Hematopoietic multipotent progenitor cell treated with erythropoietin and hydrocortisone succinate and interleukin-3 and kit ligand, for 6 days (in vitro differentiated cells): ENCODE measurements at regions not wholly inside any gene's neighbourhood (a gene's known extent, or its start where the extent isn't known, plus 50 kb on each side); places are given as distances from the start of the nearest gene placed in this dataset.
"Not testable (repeated sequence)": the region's sequence is repeated elsewhere in the genome, so short reads cannot be mapped to it uniquely, and the experiment has no call there.

ENCODE experiments used
- DNase-seq: peaks from one replicate; pipeline ENCODE4 v3.0.0-alpha.2; 2015

DNA sequence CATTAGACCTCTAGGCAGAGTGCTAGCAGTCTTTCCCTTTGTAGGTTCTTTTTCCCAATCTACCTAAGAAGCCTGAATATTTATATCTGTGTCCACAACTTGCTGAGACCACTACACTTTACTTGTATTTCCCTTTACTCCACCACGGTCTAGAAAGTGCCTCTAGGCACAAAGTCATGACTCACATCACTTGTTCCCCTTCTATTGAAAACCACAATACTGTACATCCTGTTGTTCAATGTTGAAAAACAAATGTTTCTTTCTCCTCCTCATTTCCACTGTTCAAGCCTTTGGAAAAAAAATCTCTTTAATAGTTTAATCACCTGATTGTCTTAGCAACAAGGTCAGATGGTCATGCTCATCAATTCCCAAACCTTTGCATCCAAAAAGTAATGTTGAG lies 326.7 kb downstream of the GUCY2F start:
- no peak for DNase-seq

DNA sequence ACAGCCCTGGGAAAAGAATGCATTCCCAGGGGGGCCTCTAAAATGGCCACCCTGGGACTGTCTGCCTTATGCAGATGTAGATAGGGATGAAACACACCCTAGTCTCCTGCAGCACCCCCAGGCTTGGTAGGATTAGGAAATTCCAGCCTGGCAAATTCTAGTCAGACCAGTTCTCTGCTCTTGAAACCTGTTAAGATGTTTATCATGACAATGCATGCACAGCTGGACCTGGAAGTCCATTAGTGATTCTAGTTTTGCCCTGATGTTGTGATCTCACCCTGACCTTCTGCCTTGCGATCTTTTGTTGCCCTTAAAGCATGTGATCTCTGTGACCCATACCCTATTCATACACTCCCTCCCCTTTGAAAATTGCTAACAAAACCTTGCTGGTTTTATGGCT lies 337.7 kb downstream of the GUCY2F start:
- not testable (repeated sequence) for DNase-seq

DNA sequence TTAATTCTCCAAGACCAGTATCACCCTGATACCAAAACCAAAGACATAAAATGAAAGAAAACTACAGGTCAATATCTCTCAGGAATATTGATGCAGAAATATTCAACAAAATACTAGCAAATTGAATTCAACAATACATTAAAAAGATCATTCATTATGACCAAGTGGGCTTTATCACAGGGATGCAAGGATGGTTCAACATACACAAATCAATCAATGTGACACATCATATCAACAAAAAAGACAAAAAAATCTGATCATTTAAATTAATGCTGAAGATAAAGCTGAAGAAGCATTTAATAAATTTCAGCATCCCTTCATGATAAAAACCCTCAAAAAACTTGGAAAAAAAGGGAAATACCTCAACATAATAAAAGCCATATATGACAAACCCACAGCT lies 341.4 kb downstream of the GUCY2F start:
- no peak for DNase-seq

DNA sequence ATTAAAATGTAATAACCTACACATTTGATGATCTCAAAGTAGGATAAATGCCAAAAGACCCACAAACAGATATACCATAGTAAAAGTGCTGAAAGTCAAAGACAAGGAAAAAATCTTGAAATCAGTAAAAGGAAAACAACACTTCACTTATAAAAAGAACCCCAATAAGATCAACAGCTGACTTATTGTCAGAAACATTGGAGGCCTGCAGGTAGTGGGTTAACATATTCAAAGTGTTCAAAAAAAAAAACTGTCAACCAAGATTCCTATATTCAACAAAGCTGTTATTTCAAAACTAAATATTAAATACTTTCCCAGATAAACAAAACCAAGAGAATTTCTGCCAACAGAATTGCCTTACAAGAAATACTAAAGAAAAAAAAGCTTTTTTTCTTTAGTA lies 347.1 kb downstream of the GUCY2F start:
- DNase-seq, result no peak

DNA sequence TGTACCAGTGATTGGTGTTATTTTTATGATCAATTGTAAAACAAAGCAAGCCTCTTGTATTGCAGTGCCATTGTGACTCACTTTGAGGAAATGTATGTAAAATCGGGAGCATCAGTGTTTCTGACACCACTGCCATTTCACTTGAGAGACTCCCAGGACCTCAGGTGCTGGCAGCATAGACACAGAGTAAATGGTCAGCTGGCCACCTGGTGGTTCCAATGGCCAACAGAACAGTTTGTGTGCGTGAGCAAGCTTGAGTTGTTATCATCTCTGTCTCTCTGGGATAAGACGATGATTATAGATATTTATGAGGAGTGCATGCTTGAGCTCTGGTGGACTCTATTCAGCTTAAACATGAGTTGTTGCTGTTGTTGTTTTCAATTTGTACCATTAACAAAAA lies 356.6 kb downstream of the GUCY2F start:
- no peak for DNase-seq

DNA sequence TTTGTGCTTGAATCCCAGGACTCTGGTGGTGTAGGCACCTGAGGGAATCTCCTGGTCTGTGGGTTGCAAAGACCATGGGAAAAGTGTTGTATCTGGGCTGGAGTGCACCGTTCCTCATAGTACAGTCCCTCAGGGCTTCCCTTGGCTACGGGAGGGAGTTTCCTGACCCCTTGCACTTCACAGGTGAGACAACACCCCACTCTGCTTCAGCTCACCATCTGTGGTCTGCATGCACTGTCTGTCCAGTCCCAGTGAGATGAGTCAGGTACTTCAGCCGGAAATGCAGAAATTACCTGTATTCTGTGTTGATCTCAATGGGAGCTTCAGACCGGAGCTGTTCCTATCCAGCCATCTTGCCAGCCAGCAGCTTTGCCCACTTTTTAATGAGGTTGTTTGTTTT lies 353.0 kb upstream of the IRS4 start:
- no peak for DNase-seq

DNA sequence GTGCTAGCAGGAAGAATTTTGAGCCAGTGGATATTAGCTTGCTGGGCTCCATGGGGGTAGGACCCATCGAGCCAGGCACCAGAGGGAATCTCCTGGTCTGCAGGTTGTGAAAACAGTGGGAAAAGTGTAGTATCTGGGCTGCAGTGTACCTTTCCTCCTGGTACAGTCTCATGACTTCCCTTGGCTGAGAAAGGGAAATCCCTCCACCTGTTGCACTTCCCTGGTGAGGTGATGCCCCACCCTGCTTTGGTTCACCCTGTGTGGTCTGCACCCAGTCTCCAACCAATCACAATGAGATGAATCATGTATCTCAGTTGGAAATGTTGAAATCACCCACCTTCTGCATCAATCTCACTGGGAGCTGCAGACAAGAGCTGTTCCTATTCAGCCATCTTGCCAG lies 341.4 kb upstream of the IRS4 start:
- DNase-seq, result no peak

DNA sequence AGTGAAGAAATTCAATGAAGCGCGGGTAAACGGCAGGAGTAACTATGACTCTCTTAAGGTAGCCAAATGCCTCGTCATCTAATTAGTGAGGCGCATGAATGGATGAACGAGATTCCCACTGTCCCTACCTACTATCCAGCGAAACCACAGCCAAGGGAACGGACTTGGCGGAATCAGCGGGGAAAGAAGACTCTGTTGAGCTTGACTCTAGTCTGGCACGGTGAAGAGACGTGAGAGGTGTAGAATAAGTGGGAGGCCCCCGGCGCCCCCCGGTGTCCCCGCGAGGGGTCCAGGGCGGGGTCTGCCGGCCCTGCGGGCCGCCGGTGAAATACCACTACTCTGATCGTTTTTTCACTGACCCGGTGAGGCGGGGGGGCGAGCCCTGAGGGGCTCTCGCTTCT lies 317.8 kb upstream of the IRS4 start:
- DNase-seq, result not testable (repeated sequence)

DNA sequence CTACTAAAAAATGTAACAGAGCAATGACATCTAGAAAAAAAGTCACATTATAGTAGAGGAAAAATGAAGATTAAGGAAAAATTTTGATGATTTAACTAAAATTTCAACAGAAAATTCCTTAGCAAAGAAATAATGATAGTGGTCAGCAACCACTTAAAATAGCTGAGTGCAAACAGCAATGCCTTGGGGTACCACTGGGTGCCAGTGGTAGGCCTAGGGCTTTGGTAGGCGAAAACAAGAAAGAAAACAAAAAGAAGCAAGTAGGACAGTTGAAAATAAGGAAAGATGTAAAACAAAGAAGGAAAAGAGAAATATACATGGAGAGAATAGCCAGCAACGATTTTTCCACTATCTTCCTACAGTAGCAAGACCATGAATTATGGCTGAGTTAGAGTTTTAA lies 313.5 kb upstream of the IRS4 start:
- DNase-seq, result no peak

DNA sequence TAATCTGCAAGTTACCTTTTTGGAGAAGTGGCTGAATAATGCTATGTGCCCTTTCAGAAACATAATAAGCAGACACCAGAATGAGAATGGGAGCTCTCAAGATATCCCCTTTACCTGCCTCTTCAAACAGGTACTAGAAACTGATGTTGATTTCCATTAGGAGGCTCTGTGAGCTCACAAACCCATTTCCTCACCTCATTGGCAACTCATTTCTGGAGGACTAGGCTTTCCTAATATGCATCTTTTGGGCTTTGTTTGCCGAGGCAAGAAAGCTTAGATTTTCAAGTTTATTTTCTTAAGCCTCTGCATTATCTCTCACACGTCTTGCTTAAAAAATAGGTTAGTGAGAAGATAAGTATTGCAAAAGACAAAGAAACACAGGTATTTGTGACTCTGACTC lies 313.1 kb upstream of the IRS4 start:
- DNase-seq, result no peak

DNA sequence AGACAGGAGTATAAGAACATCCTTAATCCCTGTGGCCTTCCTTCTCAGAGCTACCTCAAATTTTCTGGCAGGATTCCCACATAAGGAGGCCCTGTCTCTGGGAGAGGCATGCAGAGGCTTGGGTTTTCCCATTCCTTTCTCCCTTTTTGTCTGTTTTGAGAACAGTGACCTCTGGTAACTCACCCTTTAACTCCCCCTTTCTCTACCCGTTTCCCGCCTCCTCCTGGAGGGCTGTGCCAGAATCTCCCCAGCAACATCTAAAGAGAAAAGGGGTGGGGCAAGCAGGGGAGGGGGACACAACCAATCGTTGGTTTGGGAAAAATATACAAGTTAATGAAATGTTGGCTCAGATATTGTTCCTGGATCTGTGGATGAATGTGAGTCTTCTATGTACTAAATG lies 303.7 kb upstream of the IRS4 start:
- no peak for DNase-seq

DNA sequence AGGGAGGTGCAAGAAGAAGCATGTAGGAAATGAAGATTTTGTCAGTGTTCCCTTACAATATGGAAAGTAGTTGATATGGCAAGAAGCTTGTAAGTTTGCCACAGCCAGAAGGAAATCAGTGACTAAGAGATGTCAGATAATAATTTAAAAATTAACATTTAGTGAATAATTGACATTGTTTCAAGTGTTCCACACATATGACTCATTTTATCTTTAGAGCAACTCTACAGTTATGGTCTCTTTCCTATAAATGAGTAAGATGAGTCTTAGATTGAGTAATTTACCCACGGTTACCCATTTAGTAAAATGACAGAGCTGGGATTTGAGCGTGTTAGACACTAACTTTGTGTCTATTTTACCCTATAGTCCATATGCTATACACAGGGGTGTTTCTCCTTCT lies 300.3 kb upstream of the IRS4 start:
- DNase-seq, result no peak

DNA sequence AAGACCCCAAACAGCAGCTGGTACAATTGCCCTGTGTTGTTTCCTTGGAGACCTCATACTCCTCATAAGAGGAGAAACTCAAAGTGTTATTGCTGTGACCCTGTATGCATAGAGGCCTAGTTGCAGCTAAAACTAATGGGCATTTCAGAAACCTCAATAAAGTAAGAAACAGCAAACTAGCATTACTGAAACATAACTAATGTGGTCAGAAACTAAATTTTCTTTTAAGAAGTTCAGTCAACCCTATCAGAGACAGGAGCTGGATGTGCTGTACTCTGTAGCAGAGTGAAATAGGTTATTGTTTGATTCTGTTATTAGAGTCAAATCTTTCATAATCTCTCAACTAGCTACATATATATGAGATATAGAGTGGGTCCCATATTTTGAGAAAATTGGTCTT lies 257.5 kb upstream of the IRS4 start:
- no peak for DNase-seq

DNA sequence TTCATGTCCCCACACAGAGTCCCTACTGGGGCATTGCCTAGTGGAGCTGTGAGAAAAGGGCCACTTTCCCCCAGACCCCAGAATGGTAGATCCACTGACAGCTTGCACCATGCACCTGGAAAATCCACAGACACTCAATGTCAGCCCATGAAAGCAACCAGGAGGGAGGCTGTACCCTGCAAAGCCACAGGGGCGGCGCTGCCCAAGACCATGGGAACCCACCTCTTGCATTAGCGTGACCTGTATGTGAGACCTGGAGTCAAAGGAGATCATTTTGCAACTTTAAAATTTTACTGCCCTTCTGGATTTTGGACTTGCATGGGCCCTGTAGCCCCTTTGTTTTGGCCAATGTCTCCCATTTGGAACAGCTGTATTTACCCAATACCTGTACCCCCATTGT lies 236.5 kb upstream of the IRS4 start:
- DNase-seq, result not testable (repeated sequence)

DNA sequence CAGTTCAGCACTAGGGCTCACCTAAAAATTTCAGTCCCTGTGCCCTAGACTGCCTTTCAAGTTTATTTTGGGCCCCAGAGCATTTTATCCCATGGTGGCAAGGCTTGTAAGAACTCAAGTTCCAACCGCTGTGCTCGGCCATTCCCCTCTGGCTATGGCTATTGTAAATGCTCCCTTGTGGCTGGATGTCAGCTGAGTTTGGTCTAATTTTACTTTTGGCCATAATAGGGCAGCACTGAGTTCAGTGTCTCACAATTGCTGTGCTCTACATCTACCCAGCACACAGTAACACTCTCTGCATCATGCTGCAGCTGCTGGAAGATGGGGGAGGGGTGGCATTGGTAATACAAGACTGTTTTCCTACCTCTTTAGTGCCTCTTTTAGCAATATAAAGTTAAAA lies 210.8 kb upstream of the IRS4 start:
- no peak for DNase-seq

DNA sequence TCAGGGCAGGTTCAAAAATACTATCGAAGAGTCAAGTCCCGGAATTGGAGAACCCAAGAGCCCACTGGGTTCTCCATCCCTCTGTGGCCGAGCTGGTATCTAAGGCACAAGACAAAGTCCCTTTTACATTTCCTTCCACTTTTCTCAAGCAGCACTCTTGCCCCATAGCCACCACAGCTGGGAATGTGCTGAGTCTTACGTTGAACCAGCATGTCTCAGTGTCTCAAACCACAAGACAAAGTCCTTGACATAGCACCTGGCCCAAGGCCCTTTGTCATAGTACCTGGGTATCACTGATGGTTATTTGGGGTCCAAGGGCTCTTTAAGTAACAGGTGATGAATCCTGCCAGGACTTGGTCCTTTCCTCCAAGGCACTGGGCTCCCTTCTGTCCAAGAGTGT lies 210.2 kb upstream of the IRS4 start:
- no peak for DNase-seq

DNA sequence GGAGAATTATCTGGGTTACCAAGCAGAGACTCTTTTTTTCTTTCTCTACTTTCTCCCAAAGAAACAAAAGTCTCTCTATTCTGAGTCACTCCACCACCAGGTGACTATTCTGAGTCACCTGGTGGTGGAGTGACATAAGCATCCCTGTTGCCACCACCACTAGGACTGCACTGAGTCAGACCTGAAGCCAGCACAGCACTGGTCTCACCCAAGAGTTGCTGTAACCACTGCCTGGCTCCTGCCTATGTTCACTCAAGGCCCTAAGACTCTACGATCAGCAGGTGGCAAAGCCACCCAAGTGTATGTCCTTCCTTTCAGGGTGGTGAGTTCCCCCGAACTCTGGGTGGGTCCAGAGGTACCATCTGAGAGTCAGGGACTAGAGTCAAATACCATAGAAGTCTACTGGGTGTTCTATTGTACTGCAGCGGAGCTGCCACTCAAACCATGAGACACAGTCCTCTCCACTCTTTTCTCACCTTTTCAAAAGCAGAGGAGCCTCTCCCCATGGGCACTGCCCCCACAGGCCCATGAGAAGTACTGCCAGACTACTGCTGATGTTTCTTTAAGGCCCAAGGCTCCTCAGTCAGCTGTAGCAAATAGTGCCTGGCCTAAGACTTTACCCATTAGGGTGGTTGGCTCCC lies 209.6 kb upstream of the IRS4 start:
- DNase-seq, result no peak

DNA sequence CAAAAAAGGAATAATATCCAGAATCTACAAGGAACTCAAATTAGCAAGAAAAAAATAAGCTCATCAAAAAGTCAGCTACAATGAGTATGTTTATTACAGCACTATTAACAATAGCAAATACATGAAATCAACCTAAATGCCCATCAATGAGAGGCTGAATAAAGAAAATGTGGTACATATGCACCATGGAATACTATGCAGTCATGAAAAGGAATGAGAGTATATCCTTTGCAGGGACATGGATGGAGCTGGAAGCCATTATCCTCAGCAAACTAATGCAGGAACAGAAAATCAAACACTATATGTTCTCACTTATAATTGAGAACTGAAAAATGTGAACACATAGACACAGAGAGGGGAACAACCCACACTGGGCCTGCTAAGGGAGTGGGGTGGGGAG lies 178.4 kb upstream of the IRS4 start:
- no peak for DNase-seq

DNA sequence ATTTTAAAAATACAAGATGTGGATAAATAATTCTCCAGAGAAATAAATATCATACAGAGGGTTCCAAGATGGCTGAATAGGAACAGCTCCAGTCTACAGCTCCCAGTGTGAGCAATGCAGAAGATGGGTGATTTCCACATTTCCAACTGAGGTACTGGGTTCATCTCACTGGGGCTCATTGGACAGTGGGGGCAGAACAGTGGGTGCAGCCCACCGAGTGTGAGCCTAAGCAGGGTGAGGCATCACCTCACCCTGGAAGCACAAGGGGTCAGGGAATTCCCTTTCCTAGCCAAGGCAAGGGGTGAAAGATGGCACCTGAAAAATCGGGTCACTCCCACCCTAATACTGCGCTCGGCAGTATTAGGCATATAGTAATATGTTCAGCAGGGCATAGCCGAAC lies 167.5 kb upstream of the IRS4 start:
- not testable (repeated sequence) for DNase-seq

DNA sequence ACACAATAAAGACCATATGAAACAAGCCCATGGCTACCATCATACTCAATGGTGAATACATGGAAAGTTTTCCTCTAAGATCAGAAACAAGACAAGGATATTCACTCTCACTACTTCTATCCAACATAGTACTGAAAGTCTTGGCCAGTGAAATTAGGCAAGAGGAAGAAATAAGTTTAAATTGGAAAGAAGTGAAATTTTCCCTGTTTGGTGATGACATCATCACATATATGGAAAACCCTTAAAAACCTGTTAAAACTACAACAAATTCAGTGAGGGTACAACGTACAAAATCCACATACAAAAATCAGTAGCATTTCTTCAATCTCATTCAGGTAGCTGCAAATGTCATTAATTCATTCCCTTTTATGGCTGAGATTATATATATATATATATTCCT lies 164.0 kb upstream of the IRS4 start:
- no peak for DNase-seq

DNA sequence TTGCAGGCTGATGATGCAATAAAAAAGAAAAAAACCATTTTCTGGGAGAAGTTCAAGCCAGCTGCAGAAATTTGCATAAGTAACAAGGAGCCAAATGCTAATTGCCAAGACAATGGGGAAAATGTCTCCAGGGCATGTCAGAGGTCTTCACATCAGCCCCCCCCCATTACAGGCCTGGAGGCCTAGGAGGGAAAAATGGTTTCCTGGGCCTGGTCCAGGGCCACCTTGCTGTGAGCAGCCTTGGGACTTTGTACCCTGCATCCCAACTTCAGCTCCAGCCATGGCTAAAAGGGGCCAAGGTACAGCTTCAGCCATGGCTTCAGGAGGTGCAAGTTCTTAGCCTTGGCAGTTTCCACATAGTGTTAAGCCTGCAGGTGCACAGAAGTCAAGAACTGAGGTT lies 160.0 kb upstream of the IRS4 start:
- not testable (repeated sequence) for DNase-seq

DNA sequence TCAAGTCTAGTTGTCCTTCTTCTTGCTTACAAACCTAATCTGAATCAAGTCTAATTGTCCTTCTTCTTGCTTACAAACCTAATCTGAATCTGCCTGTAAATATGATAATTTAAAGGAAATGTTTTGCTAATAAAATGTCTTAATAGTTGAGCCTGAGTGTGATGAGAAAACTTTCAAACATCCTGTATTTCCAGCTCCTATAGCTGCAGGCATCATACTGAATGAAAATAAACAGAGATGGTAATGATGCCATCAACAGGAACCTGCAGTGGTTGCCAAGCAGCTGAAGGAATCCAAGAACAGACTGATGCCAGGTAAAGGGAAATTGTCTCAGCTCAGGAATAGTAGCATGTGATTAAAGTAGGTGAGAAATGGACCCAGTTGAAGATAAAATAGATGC lies 156.1 kb upstream of the IRS4 start:
- no peak for DNase-seq

DNA sequence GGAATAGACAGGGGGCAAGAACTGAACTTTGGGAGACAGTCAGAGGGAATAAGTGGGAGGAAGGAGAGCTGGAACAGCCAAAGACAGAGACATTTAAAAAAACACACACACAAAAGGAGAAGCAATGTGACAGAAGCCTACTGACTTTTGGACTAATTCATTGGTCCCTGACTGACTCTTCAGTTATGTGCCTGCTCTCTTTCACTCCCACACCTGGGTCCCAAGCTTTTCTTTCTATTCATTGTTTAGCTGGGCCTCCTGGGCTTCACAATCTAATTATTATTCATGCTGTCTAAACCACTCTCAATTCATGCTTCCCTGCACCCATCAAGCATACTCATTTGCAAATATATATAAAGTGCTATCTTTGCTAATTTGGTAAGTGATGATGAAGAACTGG lies 139.2 kb upstream of the IRS4 start:
- no peak for DNase-seq

DNA sequence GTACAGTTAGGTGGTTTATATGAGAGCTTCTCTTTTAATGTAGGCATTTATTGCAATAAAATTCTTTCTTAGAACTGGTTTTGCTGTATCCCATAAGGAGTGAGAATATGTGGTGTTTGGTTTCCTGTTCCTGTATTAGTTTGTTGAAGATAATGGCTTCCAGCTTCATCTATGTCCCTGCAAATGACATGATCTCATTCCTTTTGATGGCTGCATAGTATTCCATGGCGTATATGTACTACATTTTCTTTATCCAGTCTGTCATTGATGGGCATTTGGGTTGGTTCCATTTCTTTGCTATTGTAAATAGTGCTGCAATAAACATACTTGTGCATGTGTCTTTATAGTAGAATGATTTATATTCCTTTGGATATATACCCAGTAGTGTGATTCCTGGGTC lies 106.7 kb upstream of the IRS4 start:
- DNase-seq, result not testable (repeated sequence)

DNA sequence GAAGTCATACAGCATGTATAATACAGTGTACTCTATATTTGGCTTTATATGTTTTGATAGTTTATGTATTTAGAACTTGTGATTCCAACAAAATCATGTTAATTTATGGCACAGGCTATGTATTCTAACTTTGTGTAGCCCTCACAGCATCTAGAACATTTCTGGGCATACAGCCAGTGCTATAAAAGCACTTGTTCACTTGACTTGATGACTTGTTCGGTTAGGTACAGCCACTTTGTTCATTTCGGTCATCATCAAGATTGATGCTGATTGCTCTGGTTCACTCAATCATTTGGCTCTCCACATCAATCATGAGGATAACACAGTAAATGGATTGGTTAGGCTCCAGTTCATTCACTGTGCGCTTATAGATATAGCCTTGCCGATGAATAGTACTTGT lies 97.6 kb upstream of the IRS4 start:
- DNase-seq, result no peak

DNA sequence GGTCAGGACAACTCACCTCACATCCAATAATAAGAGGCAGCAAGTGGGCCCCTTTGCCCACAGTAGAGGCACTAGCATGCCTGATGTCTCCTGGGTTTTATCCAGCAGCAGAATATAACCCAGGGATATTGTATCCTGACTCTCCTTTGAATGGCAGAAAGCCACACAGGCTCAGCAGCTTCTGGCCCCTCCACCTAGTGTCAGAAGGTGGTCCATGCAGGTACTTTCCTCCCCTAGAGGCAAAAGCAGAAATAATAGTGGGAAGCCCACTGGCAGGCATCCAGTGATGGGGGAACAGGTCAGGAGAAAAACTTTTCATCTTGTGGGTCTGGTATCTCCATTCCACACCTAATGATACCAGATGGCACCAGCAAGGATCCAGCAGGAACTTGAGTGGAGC lies 75.5 kb upstream of the IRS4 start:
- DNase-seq, result no peak
